Activated naive CD4-positive, alpha-beta T cell treated with anti-CD3 and anti-CD28 coated beads for 36 hours (primary cell): ENCODE measurements at regions not wholly inside any gene's neighbourhood (a gene's known extent, or its start where the extent isn't known, plus 50 kb on each side); places are given as distances from the start of the nearest gene placed in this dataset.

ENCODE experiments used
- CTCF ChIA-PET: fragments of 350-600 bp; sonication (Branson Sonifier 250); formaldehyde crosslinking; loops from one replicate; lab custom pipeline; 2021; ENCODE audit warnings: antibody characterized with exemption; lab: Charles Lee
- DNase-seq: peaks from one replicate; pipeline ENCODE4 v3.0.0-alpha.2; 2020
- H3K27ac Mint-ChIP-seq: one replicate; pipeline ENCODE4 v1.8.0; 2021; ENCODE audit warnings: mild to moderate bottlenecking, mixed read lengths
- H3K27me3 Mint-ChIP-seq: one replicate; pipeline ENCODE4 v1.8.0; 2021; ENCODE audit warnings: low read depth, mixed read lengths
- H3K36me3 Mint-ChIP-seq: one replicate; pipeline ENCODE4 v1.8.0; 2021; ENCODE audit warnings: low read depth, mixed read lengths
- H3K4me1 Mint-ChIP-seq: one replicate; pipeline ENCODE4 v1.8.0; 2021; ENCODE audit warnings: low read depth, mixed read lengths
- H3K4me3 Mint-ChIP-seq: one replicate; pipeline ENCODE4 v1.8.0; 2021; ENCODE audit warnings: mild to moderate bottlenecking, moderate library complexity, mixed read lengths
- H3K9me3 Mint-ChIP-seq: one replicate; pipeline ENCODE4 v1.8.0; 2021; ENCODE audit warnings: mixed read lengths
- intact Hi-C: fragments of 100-400 bp; cut with micrococcal nuclease; formaldehyde crosslinking; loops from one replicate; pipeline ENCODE4 v1.15.1; 2023

DNA sequence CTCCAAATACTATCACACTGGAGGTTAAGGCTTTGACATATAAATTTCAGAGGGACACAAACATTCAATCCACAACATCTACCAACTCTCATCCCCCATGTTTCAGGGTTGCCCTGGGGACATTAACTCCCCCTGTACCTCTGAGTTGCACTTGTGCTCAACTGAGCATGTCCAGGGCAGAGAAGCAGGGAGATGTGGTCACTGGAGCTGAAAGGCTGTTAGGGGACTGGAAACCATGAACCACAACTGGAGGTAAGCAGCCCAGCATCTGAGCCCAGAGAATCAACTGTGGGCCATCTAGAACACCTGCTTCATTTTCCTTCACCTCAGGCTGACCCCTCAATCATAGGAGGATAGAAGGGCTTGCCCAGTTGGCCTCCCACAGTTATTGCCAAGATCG is 641.1 kb downstream of the MID1IP1 start:
- peaks cover 33% of the 10 kb centered on the region for H3K4me1 Mint-ChIP-seq
- DNase-seq, result no peak
- CTCF ChIA-PET, result no interaction called here
- H3K36me3 Mint-ChIP-seq, result no peaks in the 10 kb centered on the region
- H3K9me3 Mint-ChIP-seq, result peaks cover 1% of the 10 kb centered on the region
- intact Hi-C loops, result loop anchor here (5.0 to 10.0 kb wide), 3 partner anchors 50 to 332 kb away; no protein-coding TSS in a partner anchor
- no peak overlapping the region for H3K4me3 Mint-ChIP-seq
- no peaks in the 10 kb centered on the region for H3K27me3 Mint-ChIP-seq
- H3K27ac Mint-ChIP-seq, result no peak overlapping the region

DNA sequence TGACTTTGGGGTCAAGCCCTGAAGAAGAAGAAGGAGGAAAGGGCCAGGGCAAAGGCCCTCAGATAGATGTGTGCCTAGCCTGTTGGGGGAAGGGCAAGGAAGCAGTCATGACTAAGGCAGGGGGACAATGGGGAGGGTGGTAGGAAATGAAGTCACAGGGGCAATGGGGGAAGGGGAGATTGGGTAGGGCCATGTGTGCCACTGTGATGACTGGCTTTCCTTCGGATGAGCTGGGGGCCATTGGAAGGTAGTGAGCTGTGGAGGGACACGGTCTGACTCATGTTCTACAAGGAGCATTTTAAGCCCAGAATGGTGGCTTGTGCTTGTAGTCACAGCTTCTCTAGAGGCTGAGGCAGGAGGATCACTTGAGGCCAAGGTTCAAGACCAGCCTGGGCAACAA is 642.0 kb downstream of the MID1IP1 start:
- Mint-ChIP-seq H3K27ac (no peak overlapping the region), H3K36me3 (no peaks in the 10 kb centered on the region), H3K27me3 (no peaks in the 10 kb centered on the region), H3K4me1 (peaks cover 36% of the 10 kb centered on the region), H3K9me3 (no peaks in the 10 kb centered on the region), H3K4me3 (no peak overlapping the region)
- intact Hi-C loops, result loop anchor here (5.0 to 10.0 kb wide), 3 partner anchors 49 to 332 kb away; no protein-coding TSS in a partner anchor
- CTCF ChIA-PET, result no interaction called here
- DNase-seq, result peak; percentile 37

DNA sequence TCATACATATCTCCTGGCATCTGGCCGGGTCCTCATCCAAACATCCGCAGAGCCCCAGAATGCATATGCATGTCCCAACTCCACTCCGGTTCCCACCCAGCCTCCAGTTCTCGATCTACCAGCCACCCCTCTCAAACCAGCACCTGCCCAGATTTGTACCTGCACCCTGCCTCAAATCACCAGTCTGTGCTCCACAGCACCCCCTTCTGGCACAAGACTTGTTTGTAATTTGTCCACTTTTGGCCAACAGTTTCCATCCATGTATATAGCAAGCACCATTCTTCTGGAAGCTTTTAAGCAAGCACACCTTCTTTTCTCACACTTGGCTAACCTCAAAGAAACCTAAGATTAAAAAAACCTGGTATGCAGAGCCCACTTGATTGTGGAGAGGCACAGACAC is 644.1 kb downstream of the MID1IP1 start:
- DNase-seq, result peak; percentile 70
- Mint-ChIP-seq H3K27me3 (no peaks in the 10 kb centered on the region), H3K4me3 (no peak overlapping the region), H3K36me3 (no peaks in the 10 kb centered on the region), H3K27ac (peak overlapping the region; percentile 71), H3K9me3 (no peaks in the 10 kb centered on the region), H3K4me1 (peaks cover 47% of the 10 kb centered on the region)
- CTCF ChIA-PET, result interaction anchor here (0.6 to 1.0 kb wide), 3 partner anchors 23 to 182 kb away, joined by 3 to 8 read pairs (median 4); no protein-coding TSS in a partner anchor
- intact Hi-C loops, result loop anchor here (1.0 to 10.0 kb wide), 3 partner anchors 184 to 329 kb away; no protein-coding TSS in a partner anchor

DNA sequence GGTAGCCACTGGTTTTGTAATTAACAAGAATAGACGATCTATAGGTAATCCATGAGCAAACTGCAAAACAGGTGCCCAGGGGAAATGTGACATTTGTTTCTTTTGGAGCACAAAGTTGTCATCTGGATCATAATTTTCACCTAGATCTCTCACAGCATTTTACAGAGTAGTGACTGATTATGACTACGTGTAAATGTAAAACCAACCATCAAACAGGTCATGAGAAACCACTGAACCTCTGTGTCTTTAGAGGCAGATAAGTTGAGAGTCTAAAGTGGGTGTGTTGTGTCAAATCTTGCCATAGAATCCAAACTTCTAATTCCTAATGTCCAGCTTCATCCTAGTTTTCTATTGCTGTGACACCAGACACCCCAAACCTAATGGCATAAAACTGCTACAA is 648.1 kb downstream of the MID1IP1 start:
- Mint-ChIP-seq H3K4me3 (no peak overlapping the region), H3K27ac (no peak overlapping the region), H3K27me3 (no peaks in the 10 kb centered on the region), H3K36me3 (no peaks in the 10 kb centered on the region), H3K9me3 (no peaks in the 10 kb centered on the region), H3K4me1 (peaks cover 32% of the 10 kb centered on the region)
- DNase-seq, result no peak
- intact Hi-C loops, result loop anchor here (5.0 to 10.0 kb wide), 2 partner anchors 287 to 325 kb away; no protein-coding TSS in a partner anchor
- CTCF ChIA-PET, result interaction anchor here (1.0 kb wide), 1 partner anchor 287 kb away, joined by 3 read pairs; no protein-coding TSS in a partner anchor

DNA sequence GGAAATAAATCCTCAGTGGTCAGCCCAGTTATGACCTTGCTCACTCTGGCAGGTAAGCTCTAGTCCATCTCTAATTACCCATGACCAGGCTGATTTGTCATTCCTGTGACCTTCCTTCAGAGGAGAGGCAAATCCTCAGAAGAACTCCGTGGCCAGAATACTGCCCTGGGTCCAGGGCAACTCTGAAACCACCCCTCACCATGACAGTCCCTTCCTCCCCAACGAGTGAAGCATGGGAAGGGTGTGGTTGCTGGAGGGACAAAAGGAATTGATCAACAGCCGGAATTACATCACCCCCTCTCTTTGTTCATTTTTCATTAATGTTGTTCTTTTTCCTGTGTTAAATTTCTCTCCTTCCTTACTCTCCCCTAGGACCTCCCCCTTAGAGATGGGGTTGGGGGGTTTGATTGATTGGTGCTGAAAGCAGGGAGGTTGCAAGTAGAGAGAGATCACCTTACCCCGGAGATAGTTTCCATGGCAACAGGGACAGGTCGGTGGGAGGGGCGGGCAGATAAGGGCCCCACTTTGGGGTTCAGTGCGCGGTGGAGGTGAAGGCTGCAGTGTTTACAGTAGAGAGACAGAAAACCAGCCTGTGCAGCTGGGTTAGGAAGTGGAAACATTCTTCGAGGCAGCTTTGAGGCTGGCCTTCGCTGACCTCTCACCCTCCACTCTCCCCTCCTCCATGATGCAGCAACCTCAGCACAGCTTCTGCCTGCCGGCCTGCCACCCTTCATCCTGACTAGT is 647.4 kb downstream of the BCOR start:
- CTCF ChIA-PET, result no interaction called here
- no peak for DNase-seq
- H3K27ac Mint-ChIP-seq, result no peak overlapping the region
- H3K27me3 Mint-ChIP-seq, result no peaks in the 10 kb centered on the region
- H3K4me3 Mint-ChIP-seq, result no peak overlapping the region
- intact Hi-C loops, result no loop called here
- no peaks in the 10 kb centered on the region for H3K36me3 Mint-ChIP-seq
- H3K9me3 Mint-ChIP-seq, result no peaks in the 10 kb centered on the region
- H3K4me1 Mint-ChIP-seq, result peaks cover 29% of the 10 kb centered on the region

DNA sequence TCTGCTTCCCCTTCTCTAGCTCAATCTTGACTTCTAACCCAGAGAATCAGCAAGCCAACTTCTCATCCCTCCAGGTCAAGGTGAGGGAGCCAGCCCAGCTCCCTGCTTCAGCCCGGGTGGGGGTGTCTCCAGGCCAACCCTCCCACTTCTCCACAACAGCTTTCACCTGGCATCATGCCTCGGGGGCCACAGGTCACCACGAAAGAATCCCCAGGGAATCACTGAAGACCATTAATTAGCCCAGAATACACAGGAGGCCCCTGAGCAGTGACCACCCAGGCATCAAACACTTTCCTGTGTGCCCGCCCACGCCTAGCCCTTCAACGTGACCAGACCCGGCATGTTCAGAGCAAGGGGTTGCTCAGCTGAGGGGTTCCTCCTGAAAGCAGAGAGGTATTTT is 646.7 kb downstream of the BCOR start:
- H3K27me3 Mint-ChIP-seq, result no peaks in the 10 kb centered on the region
- H3K4me3 Mint-ChIP-seq, result no peak overlapping the region
- H3K9me3 Mint-ChIP-seq, result no peaks in the 10 kb centered on the region
- no peak overlapping the region for H3K27ac Mint-ChIP-seq
- no peaks in the 10 kb centered on the region for H3K36me3 Mint-ChIP-seq
- peaks cover 28% of the 10 kb centered on the region for H3K4me1 Mint-ChIP-seq
- intact Hi-C loops, result no loop called here
- DNase-seq, result no peak
- CTCF ChIA-PET, result no interaction called here

DNA sequence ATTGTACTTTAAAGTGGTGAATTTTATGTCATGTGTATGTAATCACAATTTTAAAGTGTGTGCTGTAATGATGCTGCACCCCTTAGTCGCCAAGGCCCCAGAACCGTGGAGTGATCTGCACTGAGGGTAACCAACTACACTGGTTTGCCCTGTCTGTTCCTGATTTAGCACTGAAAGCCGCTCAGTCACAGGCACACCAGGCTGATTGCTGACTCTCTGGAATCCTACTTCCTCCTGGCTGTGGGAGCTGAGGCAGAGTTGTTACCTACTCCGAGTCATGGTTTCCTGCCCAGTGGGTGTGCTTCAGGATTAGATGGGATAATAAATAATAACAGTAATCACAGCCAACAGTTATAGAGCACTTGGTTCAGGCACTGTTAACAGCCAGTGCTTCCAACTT is 645.4 kb downstream of the BCOR start:
- intact Hi-C loops, result no loop called here
- Mint-ChIP-seq H3K27me3 (no peaks in the 10 kb centered on the region), H3K4me3 (no peak overlapping the region), H3K36me3 (no peaks in the 10 kb centered on the region), H3K9me3 (no peaks in the 10 kb centered on the region), H3K27ac (no peak overlapping the region), H3K4me1 (peaks cover 28% of the 10 kb centered on the region)
- CTCF ChIA-PET, result no interaction called here
- DNase-seq, result no peak

DNA sequence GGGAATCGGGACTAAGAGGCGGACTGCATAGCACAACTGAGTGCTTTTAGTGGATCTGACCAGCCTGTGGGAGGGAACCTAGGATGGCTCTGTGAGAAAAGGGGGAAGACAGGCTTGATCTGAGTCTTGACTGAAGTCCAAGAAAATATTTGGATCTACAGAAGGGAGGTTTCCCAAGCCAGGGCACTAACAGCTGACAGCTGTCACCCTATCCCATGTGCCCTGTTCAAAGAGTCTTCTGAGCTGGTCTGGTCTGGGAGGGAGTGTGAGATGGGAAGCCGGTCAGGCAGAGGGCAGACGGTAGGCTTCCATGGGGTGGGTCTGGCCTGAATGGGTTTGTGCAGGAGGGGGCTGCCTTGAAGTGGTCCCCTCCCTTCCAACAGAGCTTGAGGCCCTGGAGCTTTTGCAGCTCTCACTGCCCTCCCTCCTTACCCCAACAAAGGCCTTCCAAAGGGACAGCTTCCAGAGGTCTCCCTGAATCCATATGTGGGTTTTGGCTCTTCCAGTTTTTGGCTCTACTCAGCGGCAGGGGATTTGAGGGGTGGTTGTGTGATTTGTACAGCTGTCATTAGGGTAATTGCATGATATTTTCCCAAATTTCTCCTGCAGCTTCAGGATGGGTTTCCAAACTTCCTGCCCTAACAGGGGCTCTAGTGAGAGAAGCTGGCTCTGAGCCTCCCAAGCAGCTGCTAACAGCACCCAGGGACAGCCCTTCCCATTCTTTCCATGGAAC is 643.7 kb downstream of the BCOR start:
- CTCF ChIA-PET, result no interaction called here
- H3K4me1 Mint-ChIP-seq, result peaks cover 18% of the 10 kb centered on the region
- intact Hi-C loops, result no loop called here
- H3K27ac Mint-ChIP-seq, result no peak overlapping the region
- H3K36me3 Mint-ChIP-seq, result no peaks in the 10 kb centered on the region
- no peaks in the 10 kb centered on the region for H3K27me3 Mint-ChIP-seq
- DNase-seq, result no peak
- no peak overlapping the region for H3K4me3 Mint-ChIP-seq
- H3K9me3 Mint-ChIP-seq, result no peaks in the 10 kb centered on the region

DNA sequence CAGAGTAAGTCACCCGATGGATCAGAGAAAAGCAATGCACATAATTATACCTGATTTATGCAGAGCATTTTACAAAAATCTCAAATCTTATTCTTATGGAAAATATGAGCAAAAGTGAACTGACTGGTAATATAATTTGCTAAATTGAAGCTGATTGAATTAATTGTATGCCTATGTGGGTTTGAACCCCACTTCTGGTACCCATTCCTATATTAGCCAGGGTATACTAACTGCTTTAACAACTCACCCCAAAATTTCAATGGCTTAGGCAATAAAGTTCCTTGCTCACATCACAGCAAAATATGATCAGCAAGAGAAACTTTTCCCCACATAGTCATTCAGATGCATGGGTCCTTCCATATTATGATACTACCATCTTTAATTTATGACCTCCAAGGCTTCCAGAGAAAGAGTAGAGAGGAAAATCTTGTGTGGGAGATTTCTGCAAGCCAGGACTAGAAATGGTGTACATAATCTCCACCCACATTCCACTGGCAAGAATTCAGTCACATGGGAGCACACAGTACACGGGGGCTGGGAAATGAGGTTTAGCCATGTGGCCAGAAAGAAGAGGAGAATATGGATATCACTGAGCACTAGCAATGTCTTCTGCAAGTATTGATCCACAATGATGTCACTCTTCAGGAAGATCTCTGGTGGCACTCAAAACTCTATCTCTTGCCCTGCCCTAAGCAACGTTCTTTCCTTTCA is 640.7 kb downstream of the BCOR start:
- no peaks in the 10 kb centered on the region for H3K27me3 Mint-ChIP-seq
- CTCF ChIA-PET, result interaction anchor here (0.5 kb wide), 1 partner anchor 46 kb away, joined by 3 read pairs; no protein-coding TSS in a partner anchor
- H3K9me3 Mint-ChIP-seq, result no peaks in the 10 kb centered on the region

DNA sequence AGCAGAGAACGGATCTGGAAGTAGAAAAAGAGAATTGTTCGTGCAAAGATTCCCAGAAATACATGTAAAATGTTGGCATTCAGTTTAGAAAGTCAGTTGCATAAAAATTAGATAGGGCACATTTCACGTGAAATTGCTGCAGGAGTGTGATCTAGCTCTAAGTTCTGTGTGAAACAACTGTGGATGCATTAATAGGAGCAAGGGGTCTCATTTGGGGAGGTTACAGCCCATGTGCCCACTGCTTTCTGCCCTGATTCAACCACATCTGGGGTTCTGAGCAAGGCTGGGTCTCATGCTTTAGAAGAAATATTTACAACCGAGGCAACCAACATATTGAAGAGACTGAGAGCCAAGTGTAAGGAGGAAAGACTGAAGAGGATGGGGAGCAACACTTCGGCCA is 639.0 kb downstream of the BCOR start:
- H3K9me3 Mint-ChIP-seq, result no peaks in the 10 kb centered on the region
- DNase-seq, result no peak
- H3K4me1 Mint-ChIP-seq, result peaks cover 2% of the 10 kb centered on the region
- intact Hi-C loops, result no loop called here
- no peaks in the 10 kb centered on the region for H3K36me3 Mint-ChIP-seq
- H3K4me3 Mint-ChIP-seq, result no peak overlapping the region
- no peak overlapping the region for H3K27ac Mint-ChIP-seq
- no peaks in the 10 kb centered on the region for H3K27me3 Mint-ChIP-seq
- CTCF ChIA-PET, result no interaction called here

More for the DNA sequence above, 640.7 kb downstream of the BCOR start:
- Mint-ChIP-seq H3K36me3 (no peaks in the 10 kb centered on the region), H3K4me3 (no peak overlapping the region), H3K4me1 (no peaks in the 10 kb centered on the region), H3K27ac (no peak overlapping the region)
- intact Hi-C loops, result no loop called here
- DNase-seq, result no peak

DNA sequence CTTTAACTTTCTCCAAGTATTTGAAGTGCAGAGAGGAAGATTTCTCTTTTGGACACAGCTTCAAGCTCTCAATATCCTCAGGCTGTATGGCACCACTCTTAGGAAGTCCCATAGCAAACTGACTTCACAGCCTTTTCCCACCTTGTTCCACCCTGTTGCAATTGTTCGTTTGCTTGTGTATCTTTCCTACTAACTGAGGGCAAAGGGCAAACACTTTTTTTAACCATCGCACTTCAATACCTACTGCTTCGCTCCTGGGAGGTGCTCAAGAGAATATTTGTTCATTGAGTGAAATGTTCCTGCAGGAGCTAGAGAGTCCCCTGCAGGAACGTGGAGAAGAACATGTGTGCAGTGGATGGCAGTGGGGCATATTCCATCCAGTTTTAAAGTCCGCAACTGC is 638.6 kb downstream of the BCOR start:
- no peaks in the 10 kb centered on the region for H3K9me3 Mint-ChIP-seq
- intact Hi-C loops, result no loop called here
- no peak for DNase-seq
- no peaks in the 10 kb centered on the region for H3K36me3 Mint-ChIP-seq
- H3K27me3 Mint-ChIP-seq, result no peaks in the 10 kb centered on the region
- CTCF ChIA-PET, result no interaction called here
- H3K4me3 Mint-ChIP-seq, result no peak overlapping the region
- H3K4me1 Mint-ChIP-seq, result peaks cover 2% of the 10 kb centered on the region
- no peak overlapping the region for H3K27ac Mint-ChIP-seq

DNA sequence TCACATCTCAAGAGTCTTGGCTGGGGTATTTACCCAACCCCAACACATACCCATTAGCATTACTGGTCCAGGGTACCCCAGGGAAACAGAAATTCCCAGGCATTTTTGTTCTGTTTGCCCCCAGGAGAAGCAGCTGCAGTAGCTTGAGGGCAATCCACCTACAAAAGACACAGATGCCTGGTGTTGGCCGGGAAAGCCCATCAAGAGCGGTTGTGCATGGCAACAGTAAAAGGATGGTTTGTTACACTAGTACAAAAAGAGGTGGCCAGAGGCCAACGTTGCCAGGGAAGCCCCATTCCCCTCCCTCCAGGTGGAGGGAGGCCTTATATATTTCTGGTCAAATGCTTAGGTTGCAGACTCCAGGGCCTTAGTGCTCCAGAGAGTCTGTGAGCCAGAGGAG is 637.8 kb downstream of the BCOR start:
- H3K27ac Mint-ChIP-seq, result no peak overlapping the region
- H3K9me3 Mint-ChIP-seq, result no peaks in the 10 kb centered on the region
- intact Hi-C loops, result no loop called here
- no peaks in the 10 kb centered on the region for H3K27me3 Mint-ChIP-seq
- no peak for DNase-seq
- H3K4me1 Mint-ChIP-seq, result peaks cover 8% of the 10 kb centered on the region
- H3K36me3 Mint-ChIP-seq, result no peaks in the 10 kb centered on the region
- CTCF ChIA-PET, result no interaction called here
- H3K4me3 Mint-ChIP-seq, result no peak overlapping the region
